ENCODE measurements at regions not wholly inside any gene's neighbourhood (a gene's known extent, or its start where the extent isn't known, plus 50 kb on each side); places are given as distances from the start of the nearest gene placed in this dataset.
"Not testable (repeated sequence)": the region's sequence is repeated elsewhere in the genome, so short reads cannot be mapped to it uniquely, and the experiment has no call there.

- no peak for TF ChIP-seq ZFX (IDR thresholded peaks at IDR 0.05)
- no peak overlapping the region for H3K27ac ChIP-seq
These were observed 261.8 kb upstream of the CBLB start for GRCh38 chr3:106130384-106131198.

- H3K27ac ChIP-seq: no peak overlapping the region
- TF ChIP-seq ZFX (IDR thresholded peaks at IDR 0.05): no peak
- TF ChIP-seq, protein P1, sequence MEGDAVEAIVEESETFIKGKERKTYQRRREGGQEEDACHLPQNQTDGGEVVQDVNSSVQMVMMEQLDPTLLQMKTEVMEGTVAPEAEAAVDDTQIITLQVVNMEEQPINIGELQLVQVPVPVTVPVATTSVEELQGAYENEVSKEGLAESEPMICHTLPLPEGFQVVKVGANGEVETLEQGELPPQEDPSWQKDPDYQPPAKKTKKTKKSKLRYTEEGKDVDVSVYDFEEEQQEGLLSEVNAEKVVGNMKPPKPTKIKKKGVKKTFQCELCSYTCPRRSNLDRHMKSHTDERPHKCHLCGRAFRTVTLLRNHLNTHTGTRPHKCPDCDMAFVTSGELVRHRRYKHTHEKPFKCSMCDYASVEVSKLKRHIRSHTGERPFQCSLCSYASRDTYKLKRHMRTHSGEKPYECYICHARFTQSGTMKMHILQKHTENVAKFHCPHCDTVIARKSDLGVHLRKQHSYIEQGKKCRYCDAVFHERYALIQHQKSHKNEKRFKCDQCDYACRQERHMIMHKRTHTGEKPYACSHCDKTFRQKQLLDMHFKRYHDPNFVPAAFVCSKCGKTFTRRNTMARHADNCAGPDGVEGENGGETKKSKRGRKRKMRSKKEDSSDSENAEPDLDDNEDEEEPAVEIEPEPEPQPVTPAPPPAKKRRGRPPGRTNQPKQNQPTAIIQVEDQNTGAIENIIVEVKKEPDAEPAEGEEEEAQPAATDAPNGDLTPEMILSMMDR (conservative IDR thresholded peaks at IDR 0.05): no peak
These were observed 266.8 kb upstream of the CBLB start for GRCh38 chr3:106135451-106136160.

GRCh38 chr3:106139826-106140225 lies 271.0 kb upstream of the CBLB start:
- no peak overlapping the region for H3K27ac ChIP-seq
- no peak for TF ChIP-seq ZFX (IDR thresholded peaks at IDR 0.05)

- TF ChIP-seq, protein P1 (conservative IDR thresholded peaks at IDR 0.05): no peak
- no peak for TF ChIP-seq ZFX (IDR thresholded peaks at IDR 0.05)
- H3K27ac ChIP-seq: no peak overlapping the region
These were observed 271.6 kb upstream of the CBLB start for GRCh38 chr3:106140431-106140830.

GRCh38 chr3:106144030-106144429 lies 275.2 kb upstream of the CBLB start:
- TF ChIP-seq, protein P1 (conservative IDR thresholded peaks at IDR 0.05): no peak
- TF ChIP-seq ZFX (IDR thresholded peaks at IDR 0.05): no peak
- no peak overlapping the region for H3K27ac ChIP-seq

- H3K27ac ChIP-seq: not testable (repeated sequence)
These were observed 279.7 kb upstream of the CBLB start for GRCh38 chr3:106148440-106149082.

GRCh38 chr3:106157411-106157810 lies 288.6 kb upstream of the CBLB start:
- H3K27ac ChIP-seq: no peak overlapping the region
- TF ChIP-seq ZFX (IDR thresholded peaks at IDR 0.05): no peak
- TF ChIP-seq, protein P1 (conservative IDR thresholded peaks at IDR 0.05): no peak

GRCh38 chr3:106160396-106160795 lies 291.6 kb upstream of the CBLB start:
- no peak for TF ChIP-seq ZFX (IDR thresholded peaks at IDR 0.05)
- TF ChIP-seq, protein P1 (conservative IDR thresholded peaks at IDR 0.05): no peak
- H3K27ac ChIP-seq: no peak overlapping the region
